HG03139 (cell line): ENCODE measurements at regions not wholly inside any gene's neighbourhood (a gene's known extent, or its start where the extent isn't known, plus 50 kb on each side); places are given as distances from the start of the nearest gene placed in this dataset.
A peak's percentile ranks its signal among the peaks of the same experiment; 100 is the strongest.

Experiments used
- ATAC-seq: cut with Tn5 transposase; IDR thresholded peaks from one replicate; pipeline ENCODE4 v1.9.1; 2021; ENCODE audit not compliant: unreplicated experiment

DNA sequence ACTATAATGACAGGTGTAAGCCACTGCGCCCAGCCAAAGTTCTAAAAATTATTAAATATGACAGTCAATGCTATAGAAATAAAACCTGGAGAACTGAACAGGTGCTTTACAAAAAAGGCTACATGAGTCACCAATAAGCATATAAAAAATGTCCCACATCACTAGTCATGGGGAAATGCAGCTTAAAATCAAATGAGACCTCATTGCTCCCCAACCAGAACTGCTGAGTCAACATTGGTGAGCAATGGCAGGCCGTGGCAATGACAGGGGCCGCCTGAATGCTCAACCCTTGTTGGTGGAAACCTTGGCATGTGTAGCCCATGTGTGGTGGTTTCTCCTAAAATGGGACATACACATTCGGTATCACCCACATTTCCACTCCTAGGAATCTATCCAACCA is 352.3 kb upstream of the KLF6 start:
- no peak for ATAC-seq

DNA sequence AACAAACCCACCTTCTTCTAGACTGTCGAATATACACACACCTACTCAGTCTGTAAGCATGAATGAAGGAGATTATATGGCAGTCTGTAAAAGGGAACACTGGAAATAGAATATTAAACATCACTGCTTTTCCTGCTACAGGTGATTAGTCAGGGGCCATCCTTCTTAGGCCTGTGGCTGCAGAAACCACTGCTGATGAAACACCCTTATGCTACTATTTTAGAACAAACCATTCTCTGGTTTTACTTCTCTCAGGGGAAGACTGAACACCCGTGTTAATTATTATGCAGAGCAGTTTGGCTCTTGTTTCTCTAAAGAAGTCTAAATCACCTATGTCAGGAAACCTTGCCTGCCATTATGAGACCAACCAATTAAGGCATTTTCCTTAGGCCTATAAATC is 351.1 kb upstream of the KLF6 start:
- ATAC-seq, result peak; percentile 88

DNA sequence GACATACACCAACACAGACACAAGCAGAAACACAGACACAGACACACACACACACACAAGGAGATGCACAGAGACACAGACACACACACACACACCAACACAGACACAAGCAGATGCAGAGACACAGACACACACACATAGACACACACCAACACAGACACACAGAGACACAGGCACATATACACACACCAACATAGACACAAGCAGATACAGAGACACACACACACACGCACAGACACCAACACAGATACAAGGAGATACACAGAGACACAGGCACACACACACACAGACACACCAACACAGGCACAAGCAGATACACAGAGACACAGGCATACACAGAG is 347.2 kb upstream of the KLF6 start:
- no peak for ATAC-seq

DNA sequence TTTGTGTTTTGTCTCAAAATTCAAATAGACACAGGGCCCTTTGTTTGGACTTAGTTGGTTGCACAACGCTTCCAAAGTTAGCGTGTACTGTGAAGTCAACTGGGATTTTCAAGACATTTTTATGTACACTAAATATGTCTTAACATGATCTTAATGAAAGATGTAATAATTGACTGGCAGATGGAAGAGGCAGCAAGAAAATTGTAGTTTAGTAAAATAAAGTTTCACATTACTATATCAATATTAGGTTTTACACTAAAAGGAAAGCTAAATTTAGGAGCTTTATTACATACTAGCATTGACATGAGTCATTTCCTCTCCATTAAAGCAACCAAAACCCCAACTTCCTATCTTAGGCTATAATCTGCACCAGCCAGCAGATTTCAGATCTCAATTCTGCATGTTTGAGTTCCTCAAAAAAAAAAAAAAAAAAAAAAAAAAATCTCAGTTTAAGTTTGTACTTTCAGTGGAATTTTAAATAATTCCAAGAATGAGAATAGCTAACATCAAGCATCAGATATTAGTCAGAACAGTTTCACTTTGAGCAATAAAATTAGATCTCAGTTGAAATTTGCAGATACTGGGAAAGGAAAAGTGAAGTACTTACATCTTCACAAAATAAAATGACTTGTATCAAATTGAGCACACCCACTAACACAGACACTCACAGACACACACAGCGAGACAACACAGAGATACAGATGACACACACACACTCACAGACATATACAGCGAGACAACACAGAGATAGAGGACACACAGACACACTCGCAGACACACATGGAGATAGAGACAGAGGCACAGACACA is 346.6 kb upstream of the KLF6 start:
- ATAC-seq, result peak; percentile 43

- no peak for ATAC-seq
Measured at GRCh38 chr10:4130685-4131084, 345.7 kb upstream of the KLF6 start.

GRCh38 chr10:4129866-4130477 is 345.0 kb upstream of the KLF6 start:
- no peak for ATAC-seq

DNA sequence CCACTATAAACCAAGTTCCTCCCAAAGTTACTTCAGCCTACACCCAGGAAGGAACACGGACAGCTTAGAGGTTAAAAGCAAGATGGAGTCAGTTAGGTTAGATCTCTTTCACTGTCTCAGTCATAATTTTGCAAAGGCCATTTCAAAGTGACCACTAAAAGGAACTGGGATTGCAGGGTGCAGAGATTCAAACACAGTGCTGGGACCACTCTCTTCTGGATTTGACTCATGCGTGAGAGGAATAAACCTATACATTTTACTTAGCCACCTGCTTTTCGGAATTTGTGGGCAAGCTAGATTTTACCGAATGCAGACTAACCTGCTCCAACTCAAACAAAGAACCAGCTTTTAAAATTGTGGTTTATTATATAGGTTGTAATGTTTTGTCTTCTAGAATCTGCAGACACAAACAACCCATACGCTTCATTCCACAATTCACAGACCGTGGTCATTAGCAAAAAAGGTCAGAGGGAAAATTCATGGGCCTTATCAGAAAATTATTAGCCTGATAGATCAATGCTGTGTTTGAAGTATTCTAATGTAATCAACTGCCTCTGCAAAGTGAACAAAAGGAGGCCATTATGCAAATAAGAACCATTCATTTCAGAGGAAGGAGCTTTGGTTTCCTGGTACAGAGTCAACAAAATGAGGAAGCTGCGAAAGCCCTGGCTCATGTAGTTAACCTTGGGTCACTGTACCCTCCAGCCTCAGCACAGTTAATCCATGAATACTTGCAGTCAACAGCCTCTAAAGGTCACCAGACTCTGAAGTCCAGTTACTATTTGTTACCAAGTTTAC is 342.7 kb upstream of the KLF6 start:
- peak; percentile 65 for ATAC-seq

DNA sequence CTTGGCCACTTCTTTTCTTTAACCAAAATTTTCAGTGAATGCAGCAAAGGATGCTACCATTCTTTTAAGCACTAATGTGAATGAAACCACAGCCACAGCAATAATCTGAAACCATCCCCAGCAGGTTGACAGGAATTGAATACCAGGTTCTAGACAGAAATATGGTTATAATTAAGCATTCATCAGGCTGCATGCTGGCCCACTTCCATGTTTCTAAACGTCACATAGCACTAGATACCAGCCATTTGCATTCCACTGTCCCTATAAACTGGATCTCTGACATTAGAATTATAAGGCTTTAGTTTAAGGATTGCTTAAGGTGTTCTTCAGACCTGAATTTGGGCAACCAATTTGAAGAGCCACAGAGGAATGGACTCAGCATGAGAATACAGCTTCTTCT is 340.8 kb upstream of the KLF6 start:
- ATAC-seq, result no peak

GRCh38 chr10:4121502-4122380 is 336.7 kb upstream of the KLF6 start:
- peak; percentile 67 for ATAC-seq

- ATAC-seq, result no peak
Measured at GRCh38 chr10:4120096-4120853, 335.3 kb upstream of the KLF6 start.

DNA sequence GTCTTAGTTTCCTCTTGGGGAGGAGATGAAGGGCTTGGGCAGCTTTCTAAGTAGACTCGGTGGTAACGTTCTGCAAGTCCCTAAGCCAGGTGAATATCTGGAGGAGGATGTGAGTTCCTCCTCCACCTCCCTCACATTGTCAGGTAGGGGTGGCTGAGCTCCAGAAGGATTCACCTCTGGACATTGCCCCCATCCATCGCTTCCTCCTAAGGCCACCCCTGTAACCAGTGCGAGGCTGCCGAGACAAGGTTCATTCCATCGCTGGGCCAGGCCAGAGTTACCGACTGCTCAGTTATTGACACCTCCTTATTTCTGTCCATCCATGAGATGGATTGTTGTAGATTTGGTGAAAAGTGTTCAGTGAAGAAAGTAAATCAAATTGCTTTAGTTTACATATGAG is 334.1 kb upstream of the KLF6 start:
- no peak for ATAC-seq

GRCh38 chr10:4117604-4118003 is 332.6 kb upstream of the KLF6 start:
- no peak for ATAC-seq

DNA sequence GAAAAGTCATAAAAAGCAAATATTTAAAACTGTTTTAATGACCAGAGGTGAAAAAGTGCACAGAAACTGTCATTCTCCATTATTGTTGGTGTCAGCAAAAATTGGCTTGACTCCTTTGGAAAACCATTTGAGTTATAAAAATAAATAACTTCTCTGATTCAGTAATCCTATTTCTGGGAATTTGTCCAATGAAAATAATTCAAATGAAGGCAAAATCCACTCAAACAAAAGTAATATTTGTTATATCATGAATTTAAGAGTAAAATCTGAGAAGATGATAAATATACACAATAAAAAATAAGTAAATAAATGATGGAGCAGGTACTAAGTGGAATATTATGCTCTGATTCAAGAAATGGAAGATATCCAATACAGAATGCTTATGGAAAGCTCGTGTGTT is 326.6 kb upstream of the KLF6 start:
- ATAC-seq, result no peak

DNA sequence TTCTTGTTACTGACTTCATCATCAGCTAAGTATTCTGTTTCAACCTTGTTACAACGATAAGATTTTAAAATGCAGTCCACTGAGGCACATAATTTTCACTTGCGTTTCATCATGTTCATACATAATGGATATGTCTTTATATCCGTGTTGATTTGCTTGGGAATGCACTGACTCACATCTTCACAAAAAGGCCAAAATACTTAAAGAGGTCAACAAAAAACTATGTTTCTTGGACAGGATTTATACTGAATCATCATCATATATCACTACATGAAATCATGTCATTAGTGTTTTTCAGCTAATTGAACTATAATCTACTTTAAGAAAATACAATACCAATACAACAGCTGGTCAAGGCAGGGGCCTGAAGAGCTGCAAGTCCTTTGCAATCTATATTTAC is 324.5 kb upstream of the KLF6 start:
- ATAC-seq, result no peak

DNA sequence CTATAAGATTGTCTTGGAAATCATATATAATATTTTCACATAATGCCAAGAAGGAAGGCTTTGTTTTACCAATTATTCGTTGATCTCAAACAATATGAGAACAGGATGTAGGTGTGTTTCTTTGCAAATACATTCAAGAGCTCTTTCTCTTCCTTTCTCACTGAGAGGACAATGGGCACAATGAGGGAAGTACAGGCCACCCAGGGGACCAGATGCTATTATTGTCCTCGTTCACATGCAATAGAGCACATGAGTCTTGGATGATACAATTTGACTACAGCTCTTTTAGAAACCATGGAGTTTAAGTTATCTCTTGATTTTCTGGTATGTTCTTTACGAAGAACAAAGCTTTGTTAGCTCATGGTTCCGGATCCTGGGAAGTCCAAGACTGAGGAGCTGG is 323.7 kb upstream of the KLF6 start:
- ATAC-seq, result no peak

DNA sequence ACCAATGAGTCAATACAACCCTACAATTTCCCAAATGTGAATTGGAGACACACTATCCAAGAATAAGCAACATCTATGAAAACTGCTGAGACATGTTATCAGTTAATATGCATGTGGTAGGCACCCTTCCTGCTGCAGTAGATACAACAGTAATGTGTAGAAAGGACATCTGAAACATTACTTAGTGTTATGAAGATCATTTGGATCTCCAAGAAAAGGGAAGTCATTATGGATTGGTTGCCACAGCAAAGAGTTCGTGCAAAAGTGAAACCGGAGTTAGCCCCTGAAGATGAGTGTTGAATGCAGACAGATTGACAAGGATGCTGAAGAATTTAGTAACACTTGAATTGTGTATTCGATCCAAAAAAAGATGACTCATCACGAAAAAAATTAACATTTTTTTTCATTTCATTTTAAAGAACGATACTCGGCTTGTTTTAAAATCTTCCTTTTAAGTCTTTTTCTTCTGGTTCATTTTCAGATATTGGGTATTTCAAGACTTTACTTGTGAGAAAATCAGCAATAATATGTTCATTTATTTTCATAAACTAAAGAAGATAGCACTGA is 322.4 kb upstream of the KLF6 start:
- no peak for ATAC-seq

GRCh38 chr10:4103603-4104002 is 318.6 kb upstream of the KLF6 start:
- ATAC-seq, result no peak

GRCh38 chr10:4102802-4103344 is 317.9 kb upstream of the KLF6 start:
- no peak for ATAC-seq

DNA sequence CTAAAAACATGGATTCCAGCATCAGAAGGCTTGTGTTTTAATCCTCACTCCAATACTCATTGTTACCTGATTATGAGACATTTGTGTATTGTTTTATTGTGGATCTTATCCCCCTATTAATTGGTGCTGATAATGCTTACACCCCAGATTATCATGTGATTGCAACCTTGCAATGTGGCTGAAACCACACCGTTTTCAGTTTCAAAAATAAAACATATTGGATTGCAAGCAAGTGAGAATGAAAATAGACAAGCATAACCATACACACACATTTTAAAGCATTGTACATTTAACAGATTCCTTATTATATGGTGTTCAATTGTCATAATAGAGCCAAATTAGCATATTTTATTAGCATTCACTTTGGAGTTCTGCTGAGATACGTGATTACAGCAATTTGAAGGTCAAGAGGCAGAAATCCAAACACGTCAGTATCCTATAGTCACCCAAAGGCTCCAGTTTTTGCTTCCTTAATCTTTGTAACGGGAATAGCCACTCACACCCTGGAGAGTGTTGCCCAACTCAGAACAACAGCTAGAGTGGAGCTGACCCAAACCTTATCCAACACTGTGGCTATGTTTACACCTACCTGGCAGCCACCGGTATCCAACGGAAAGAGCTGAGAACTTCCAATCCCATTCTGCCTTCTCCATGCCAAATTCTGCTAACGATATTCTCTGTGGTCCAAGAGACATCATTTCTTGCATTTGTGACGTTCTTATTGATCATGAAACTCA is 317.1 kb upstream of the KLF6 start:
- no peak for ATAC-seq
